Transverse colon (tissue), 3 donors: ENCODE measurements at regions not wholly inside any gene's neighbourhood (a gene's known extent, or its start where the extent isn't known, plus 50 kb on each side); places are given as distances from the start of the nearest gene placed in this dataset.

Source experiments
- CTCF ChIP-seq, 5 experiments: fragments of 200-600 bp in 3 of 5; fragments of 450-650 bp in 2 of 5; sonication (generic) in 3 of 5; IDR thresholded peaks; 1 replicate in 2 of 5; 2 replicates in 3 of 5; pipeline ENCODE4 v1.5.1; 2016 to 2017; ENCODE audit warnings: antibody characterized with exemption in 5 of 5, inconsistent platforms in 3 of 5, mild to moderate bottlenecking in 2 of 5, moderate library complexity in 1 of 5
- EP300 ChIP-seq: sonication (generic); formaldehyde crosslinking; IDR thresholded peaks from one replicate; pipeline ENCODE4 v1.6.1; 2017; ENCODE audit warnings: antibody characterized with exemption, low read depth
- POLR2A ChIP-seq: fragments of 450-650 bp; IDR thresholded peaks from one replicate; pipeline ENCODE4 v1.6.1; 2016; ENCODE audit warnings: antibody characterized with exemption, mild to moderate bottlenecking, moderate library complexity

- TF ChIP-seq CTCF (IDR thresholded peaks at IDR 0.05) (no peak), POLR2A (no peak), EP300 (no peak)
Measured at GRCh38 chr1:8155528-8156186, 129.5 kb upstream of the ERRFI1 start.
